ENCODE measurements at regions not wholly inside any gene's neighbourhood (a gene's known extent, or its start where the extent isn't known, plus 50 kb on each side); places are given as distances from the start of the nearest gene placed in this dataset.

DNA sequence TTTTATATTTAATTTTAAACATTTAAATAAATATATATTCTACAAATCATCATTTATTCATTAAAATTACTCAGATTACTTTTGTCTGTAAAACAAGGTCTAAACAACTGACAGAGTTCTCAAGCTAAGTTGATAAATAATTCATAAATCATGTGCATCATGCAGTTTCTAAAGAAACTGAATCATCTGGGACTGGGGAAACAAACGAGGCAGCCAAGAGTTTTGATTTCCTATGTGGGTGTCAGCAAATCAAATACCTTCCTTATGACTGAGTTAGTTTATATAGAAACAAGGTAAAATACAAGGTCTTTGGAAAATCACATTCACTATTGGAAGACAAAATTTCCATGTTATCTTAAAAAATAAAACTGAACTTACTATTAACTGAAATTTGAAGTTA is 149.9 kb upstream of the BEND6 start:
- Mint-ChIP-seq H3K27ac (no peak overlapping the region), H3K27me3 (no peaks in the 10 kb centered on the region), H3K9me3 (ENCODE audit: insufficient read depth) (no peaks in the 10 kb centered on the region), H3K4me3 (no peak overlapping the region), H3K4me1 (no peaks in the 10 kb centered on the region)
- Histone ChIP-seq H3K79me2 (ENCODE audit: control insufficient read depth, insufficient read depth, low read length) (no peaks in the 10 kb centered on the region), H2AFZ (ENCODE audit: insufficient read depth, low read depth, low read length, poor library complexity, severe bottlenecking) (no peak overlapping the region), H3K27ac (ENCODE audit: low read length in 2 of 2) (no peak overlapping the region), H3K4me3 (ENCODE audit: control extremely low read depth in 1 of 5, extremely low read depth in 1 of 5, insufficient read depth in 1 of 5, low read depth in 2 of 5, low read length in 4 of 5) (no peak overlapping the region), H3K4me1 (ENCODE audit: control insufficient read depth in 2 of 2, insufficient read depth in 2 of 2, low read length in 2 of 2) (no peaks in the 10 kb centered on the region), H4K20me1 (ENCODE audit: control insufficient read depth, insufficient read depth, low read length, poor library complexity, severe bottlenecking) (no peaks in the 10 kb centered on the region), H3K9me3 (ENCODE audit: control extremely low read depth in 1 of 3, control insufficient read depth in 2 of 3, insufficient read depth in 1 of 3, low read length in 2 of 3) (no peaks in the 10 kb centered on the region), H3K27me3 (replicated peaks in 1 of 4; ENCODE audit: control extremely low read depth in 1 of 4, control insufficient read depth in 3 of 4, insufficient read depth in 4 of 4, low read length in 3 of 4) (no peaks in the 10 kb centered on the region), H3K4me2 (replicated peaks; ENCODE audit: low read depth, low read length, poor library complexity, severe bottlenecking) (no peak overlapping the region), H3K36me3 (replicated peaks in 1 of 2; ENCODE audit: control extremely low read depth in 1 of 2, control insufficient read depth in 1 of 2, extremely low read depth in 1 of 2, insufficient read depth in 2 of 2, low read length in 1 of 2) (no peaks in the 10 kb centered on the region), H3K9ac (ENCODE audit: low read length) (no peak overlapping the region)
- TF ChIP-seq CTCF (IDR thresholded peaks at IDR 0.05) (no peak), EZH2 (IDR thresholded peaks at IDR 0.05; ENCODE audit: borderline replicate concordance, insufficient read depth, low read depth, low read length, poor library complexity, severe bottlenecking) (no peak)
- intact Hi-C loops (cut with micrococcal nuclease), result no loop called here
- ChIA-PET POLR2A (no interaction called here), CTCF (no interaction called here)
- WGBS (ENCODE audit: insufficient coverage), result no CpG with 5 or more reads among the region's 1 CpG
- ATAC-seq (ENCODE audit: low read depth), result no peak
- no peak for DNase-seq

- no peak for DNase-seq
- H3K27ac ChIP-seq (ENCODE audit: low read length in 2 of 2), result no peak overlapping the region
- H3K36me3 ChIP-seq (replicated peaks in 1 of 2; ENCODE audit: control extremely low read depth in 1 of 2, control insufficient read depth in 1 of 2, extremely low read depth in 1 of 2, insufficient read depth in 2 of 2, low read length in 1 of 2), result no peaks in the 10 kb centered on the region
- ATAC-seq (ENCODE audit: low read depth), result no peak
- intact Hi-C loops (cut with micrococcal nuclease), result no loop called here
- H3K27me3 ChIP-seq (replicated peaks in 1 of 4; ENCODE audit: control extremely low read depth in 1 of 4, control insufficient read depth in 3 of 4, insufficient read depth in 4 of 4, low read length in 3 of 4), result no peaks in the 10 kb centered on the region
- no peak overlapping the region for H2AFZ ChIP-seq (ENCODE audit: insufficient read depth, low read depth, low read length, poor library complexity, severe bottlenecking)
- Mint-ChIP-seq H3K27ac (no peak overlapping the region), H3K27me3 (no peaks in the 10 kb centered on the region), H3K4me3 (no peak overlapping the region), H3K9me3 (ENCODE audit: insufficient read depth) (no peaks in the 10 kb centered on the region), H3K4me1 (no peaks in the 10 kb centered on the region)
- H3K9ac ChIP-seq (ENCODE audit: low read length), result no peak overlapping the region
- TF ChIP-seq CTCF (IDR thresholded peaks at IDR 0.05), result no peak
- TF ChIP-seq EZH2 (IDR thresholded peaks at IDR 0.05; ENCODE audit: borderline replicate concordance, insufficient read depth, low read depth, low read length, poor library complexity, severe bottlenecking), result no peak
- no peak overlapping the region for H3K4me2 ChIP-seq (replicated peaks; ENCODE audit: low read depth, low read length, poor library complexity, severe bottlenecking)
- no peaks in the 10 kb centered on the region for H3K9me3 ChIP-seq (ENCODE audit: control extremely low read depth in 1 of 3, control insufficient read depth in 2 of 3, insufficient read depth in 1 of 3, low read length in 2 of 3)
- no peaks in the 10 kb centered on the region for H4K20me1 ChIP-seq (ENCODE audit: control insufficient read depth, insufficient read depth, low read length, poor library complexity, severe bottlenecking)
- no CpG with 5 or more reads among the region's 2 CpGs for WGBS (ENCODE audit: insufficient coverage)
- H3K79me2 ChIP-seq (ENCODE audit: control insufficient read depth, insufficient read depth, low read length), result no peaks in the 10 kb centered on the region
- CTCF ChIA-PET, result no interaction called here
- POLR2A ChIA-PET, result no interaction called here
- H3K4me3 ChIP-seq (ENCODE audit: control extremely low read depth in 1 of 5, extremely low read depth in 1 of 5, insufficient read depth in 1 of 5, low read depth in 2 of 5, low read length in 4 of 5), result no peak overlapping the region
- no peaks in the 10 kb centered on the region for H3K4me1 ChIP-seq (ENCODE audit: control insufficient read depth in 2 of 2, insufficient read depth in 2 of 2, low read length in 2 of 2)
Measured at GRCh38 chr6:56803594-56803993, 151.3 kb upstream of the BEND6 start.

Measured in B cell (primary cell).